GM19023 (cell line): ENCODE measurements at regions not wholly inside any gene's neighbourhood (a gene's known extent, or its start where the extent isn't known, plus 50 kb on each side); places are given as distances from the start of the nearest gene placed in this dataset.
A peak's percentile ranks its signal among the peaks of the same experiment; 100 is the strongest.
"Not testable (repeated sequence)": the region's sequence is repeated elsewhere in the genome, so short reads cannot be mapped to it uniquely, and the experiment has no call there.

Source experiments
- ATAC-seq: cut with Tn5 transposase; IDR thresholded peaks from one replicate; pipeline ENCODE4 v1.9.1; 2021; ENCODE audit warnings: mild to moderate bottlenecking, moderate library complexity; ENCODE audit not compliant: unreplicated experiment

GRCh38 chr10:17538941-17539340, 78.2 kb downstream of the HACD1 start:
- no peak for ATAC-seq

GRCh38 chr10:17537281-17537680, 79.9 kb downstream of the HACD1 start:
- ATAC-seq = no peak

DNA sequence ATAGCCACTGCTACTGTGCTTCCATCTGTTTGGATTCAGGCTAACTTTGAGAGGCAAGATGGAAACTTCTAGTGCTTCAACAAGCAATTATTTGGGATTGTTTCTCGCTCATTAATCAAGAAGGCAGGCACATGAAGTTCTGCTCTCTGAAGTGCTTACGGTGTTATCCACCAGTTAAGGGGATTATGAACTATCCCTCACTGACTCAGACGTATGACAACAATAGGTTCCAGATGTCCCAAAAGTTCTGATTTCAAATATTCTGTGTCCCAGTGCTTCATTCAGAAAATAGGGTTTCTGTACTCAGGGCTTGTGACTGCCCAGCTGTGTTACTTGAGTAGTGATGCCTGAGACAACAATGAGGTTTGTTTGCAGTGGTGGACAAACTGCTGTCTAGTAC, 81.0 kb downstream of the HACD1 start:
- no peak for ATAC-seq

- no peak for ATAC-seq
Observed at GRCh38 chr10:17533731-17534130, 79.3 kb upstream of the ST8SIA6 start.

GRCh38 chr10:17528306-17528862, 74.0 kb upstream of the ST8SIA6 start:
- no peak for ATAC-seq

GRCh38 chr10:17527514-17528146, 73.2 kb upstream of the ST8SIA6 start:
- ATAC-seq = no peak

DNA sequence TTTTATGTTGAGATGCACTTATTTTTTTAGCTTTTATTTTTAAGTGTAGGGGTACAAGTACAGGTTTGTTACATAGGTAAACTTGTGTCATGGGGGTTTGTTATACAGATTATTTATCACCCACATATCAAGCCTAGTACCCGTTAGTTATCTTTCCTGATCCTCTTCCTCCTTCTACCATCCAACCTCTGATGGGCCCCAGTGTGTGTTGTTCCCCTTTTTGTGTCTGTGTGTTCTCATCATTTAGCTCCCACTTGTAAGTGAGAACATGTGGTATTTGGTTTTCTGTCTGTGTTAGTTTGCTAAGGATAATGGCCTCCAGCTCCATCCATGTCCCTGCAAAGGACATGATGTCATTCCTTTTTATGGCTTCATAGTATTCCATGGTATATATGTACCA, 72.2 kb upstream of the ST8SIA6 start:
- not testable (repeated sequence) for ATAC-seq

DNA sequence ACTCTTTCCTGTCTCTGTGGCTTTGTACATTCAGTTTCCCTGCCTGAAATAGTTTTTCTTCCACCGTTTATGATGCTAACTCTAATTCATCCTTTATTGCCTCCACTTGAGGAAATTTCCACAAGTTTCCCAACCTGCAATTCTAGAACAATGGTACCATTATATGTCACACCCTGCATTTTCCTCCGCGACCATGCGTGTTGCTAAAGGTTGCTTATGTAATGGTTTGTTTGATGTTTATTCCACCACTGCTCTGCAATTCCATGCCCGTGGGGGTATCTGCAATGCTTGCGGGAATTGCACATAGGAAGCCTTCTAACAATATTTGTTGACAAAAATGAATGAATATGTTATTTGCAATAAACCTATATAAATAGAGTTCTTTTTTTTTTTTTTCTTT, 69.5 kb upstream of the ST8SIA6 start:
- no peak for ATAC-seq

DNA sequence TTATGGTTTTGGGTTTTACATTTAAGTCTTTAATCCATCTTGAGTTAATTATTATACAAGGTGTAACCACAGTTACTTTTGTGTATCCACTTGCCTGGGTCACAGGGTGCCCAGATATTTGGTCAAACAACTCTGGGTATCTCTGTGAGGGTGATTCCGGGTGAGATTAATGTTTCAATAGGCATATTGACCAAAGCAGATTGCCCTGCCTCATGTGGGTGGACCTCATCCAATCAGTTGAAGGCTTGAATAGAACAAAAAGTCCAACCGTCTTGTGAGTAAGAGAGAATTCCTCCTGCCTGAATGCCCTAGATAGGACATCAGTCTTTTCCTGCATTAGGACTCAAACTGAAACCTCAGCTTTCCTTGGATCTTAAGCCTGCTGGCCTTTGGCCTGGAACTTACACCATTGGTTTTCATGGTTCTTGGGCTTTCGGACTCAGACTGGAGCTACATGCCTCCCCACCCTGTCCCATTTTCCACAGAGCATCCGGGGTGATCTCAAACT, 68.9 kb upstream of the ST8SIA6 start:
- ATAC-seq = no peak

DNA sequence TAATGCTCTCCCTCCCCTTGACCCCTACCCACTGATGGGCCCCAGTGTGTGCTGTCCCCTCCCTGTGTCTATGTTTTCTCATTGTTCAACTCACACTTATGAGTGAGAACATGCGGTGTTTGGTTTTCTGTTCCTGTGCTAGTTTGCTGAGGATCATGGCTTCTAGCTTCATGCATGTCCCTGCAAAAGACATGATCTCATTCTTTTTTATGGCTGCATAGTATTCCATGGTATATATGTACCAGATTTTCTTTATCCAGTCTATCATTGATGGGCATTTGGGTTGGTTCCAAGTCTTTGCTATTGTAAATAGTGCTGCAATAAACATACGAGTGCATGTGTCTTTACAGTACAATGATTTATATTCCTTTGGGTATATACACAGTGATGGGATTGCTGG, 67.9 kb upstream of the ST8SIA6 start:
- not testable (repeated sequence) for ATAC-seq

- ATAC-seq = no peak
Observed at GRCh38 chr10:17519457-17519856, 65.1 kb upstream of the ST8SIA6 start.

- no peak for ATAC-seq
Observed at GRCh38 chr10:17518338-17518737, 63.9 kb upstream of the ST8SIA6 start.

DNA sequence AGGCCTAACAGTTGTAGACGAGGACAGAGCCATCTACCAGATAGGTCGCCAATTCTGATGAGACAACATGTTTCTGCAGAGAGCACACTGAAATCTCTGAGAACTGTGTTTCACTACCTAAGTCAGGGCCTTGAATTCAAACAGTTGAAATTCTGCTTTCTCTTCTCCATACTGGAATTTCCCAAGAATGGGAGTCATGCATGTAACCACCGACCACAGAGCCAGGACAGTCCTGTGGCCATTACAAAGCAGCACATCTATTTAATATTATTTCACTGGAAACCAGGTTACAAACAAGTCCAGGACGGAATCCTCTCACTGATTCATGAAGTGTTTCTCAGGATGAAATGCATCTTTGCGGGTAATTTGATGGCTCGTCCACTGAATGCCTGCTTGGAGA, 62.0 kb upstream of the ST8SIA6 start:
- ATAC-seq = no peak

- ATAC-seq = no peak
Observed at GRCh38 chr10:17512341-17513001, 58.1 kb upstream of the ST8SIA6 start.

- peak; percentile 65 for ATAC-seq
Observed at GRCh38 chr10:17510242-17510908, 56.0 kb upstream of the ST8SIA6 start.

DNA sequence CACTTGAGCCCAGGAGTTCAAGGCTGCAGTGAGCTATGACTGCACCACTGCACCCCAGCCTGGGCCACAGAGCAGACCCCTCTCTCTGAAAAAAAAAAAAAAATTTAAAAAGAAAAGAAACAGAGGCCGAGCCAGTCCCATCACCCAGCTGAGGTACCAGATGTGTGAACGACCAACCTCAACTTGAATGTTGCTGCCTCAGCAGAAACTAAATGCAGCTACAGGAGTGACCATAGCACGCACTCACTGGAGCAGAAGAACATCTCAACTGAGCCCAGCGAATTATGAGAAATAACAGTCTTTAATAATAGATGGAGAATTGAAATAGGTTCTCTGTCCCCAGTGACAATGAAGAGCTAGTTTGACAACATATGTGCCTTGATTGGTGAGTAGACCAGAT, 53.1 kb upstream of the ST8SIA6 start:
- ATAC-seq = no peak

GRCh38 chr10:17506856-17507471, 52.6 kb upstream of the ST8SIA6 start:
- ATAC-seq = no peak

DNA sequence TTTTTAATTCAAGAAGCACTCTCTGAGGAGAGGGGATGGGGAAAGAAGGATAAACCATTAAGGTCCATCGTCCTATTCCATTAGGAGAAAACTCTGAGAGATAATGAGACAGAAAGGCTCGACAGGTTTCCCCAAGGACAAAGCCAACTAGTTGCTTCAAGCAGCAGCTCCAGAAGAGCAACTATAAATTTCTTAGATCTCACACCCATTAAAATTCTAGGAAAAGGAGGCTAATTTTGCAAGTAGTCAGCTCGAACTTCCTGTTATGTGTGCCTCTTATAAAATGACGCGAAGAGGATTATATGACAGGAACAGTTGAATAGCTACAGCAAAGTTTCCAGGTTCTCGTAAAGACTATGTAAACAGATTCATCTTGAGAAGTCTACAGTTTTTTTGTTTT, 52.0 kb upstream of the ST8SIA6 start:
- ATAC-seq = no peak

GRCh38 chr10:17504547-17505245, 50.3 kb upstream of the ST8SIA6 start:
- no peak for ATAC-seq
